ENCODE measurements at regions not wholly inside any gene's neighbourhood (a gene's known extent, or its start where the extent isn't known, plus 50 kb on each side); places are given as distances from the start of the nearest gene placed in this dataset.

GRCh38 chr7:91537260-91538152, 273.3 kb downstream of the FZD1 start:
- no peak for DNase-seq

GRCh38 chr7:91541641-91542040, 277.4 kb downstream of the FZD1 start:
- no peak for DNase-seq

- no peak for DNase-seq
These were observed 279.4 kb downstream of the FZD1 start for GRCh38 chr7:91543646-91544045.

GRCh38 chr7:91549878-91550277, 285.6 kb downstream of the FZD1 start:
- DNase-seq, result no peak

- no peak for DNase-seq
These were observed 286.7 kb downstream of the FZD1 start for GRCh38 chr7:91550931-91551330.

GRCh38 chr7:91551377-91552175, 287.3 kb downstream of the FZD1 start:
- no peak for DNase-seq

- no peak for DNase-seq
These were observed 289.2 kb downstream of the FZD1 start for GRCh38 chr7:91553410-91553895.

- no peak for DNase-seq
These were observed 290.6 kb downstream of the FZD1 start for GRCh38 chr7:91554883-91555282.

- DNase-seq, result no peak
These were observed 292.0 kb downstream of the FZD1 start for GRCh38 chr7:91556239-91556638.

- peak; percentile 65 for DNase-seq
These were observed 292.9 kb downstream of the FZD1 start for GRCh38 chr7:91556956-91557650.

- no peak for DNase-seq
These were observed 293.7 kb downstream of the FZD1 start for GRCh38 chr7:91557789-91558404.

GRCh38 chr7:91559947-91560346, 295.7 kb downstream of the FZD1 start:
- DNase-seq, result no peak

- DNase-seq, result no peak
These were observed 299.9 kb downstream of the FZD1 start for GRCh38 chr7:91564101-91564500.

- DNase-seq, result no peak
These were observed 300.3 kb downstream of the FZD1 start for GRCh38 chr7:91564541-91564940.

- peak; percentile 33 for DNase-seq
These were observed 301.5 kb downstream of the FZD1 start for GRCh38 chr7:91565499-91566401.

GRCh38 chr7:91566402-91566732, 302.1 kb downstream of the FZD1 start:
- DNase-seq, result no peak

- DNase-seq, result no peak
These were observed 303.1 kb downstream of the FZD1 start for GRCh38 chr7:91567081-91568012.

GRCh38 chr7:91568138-91568537, 303.9 kb downstream of the FZD1 start:
- DNase-seq, result no peak

- peak; percentile 57 for DNase-seq
These were observed 305.7 kb downstream of the FZD1 start for GRCh38 chr7:91569728-91570457.

- DNase-seq, result no peak
These were observed 306.3 kb downstream of the FZD1 start for GRCh38 chr7:91570560-91570959.
